HCT116 (cell line): ENCODE measurements at regions not wholly inside any gene's neighbourhood (a gene's known extent, or its start where the extent isn't known, plus 50 kb on each side); places are given as distances from the start of the nearest gene placed in this dataset.

Source experiments
- ATAC-seq: fragments of 200-7000 bp; cut with Tn5 transposase; 2 replicates; pipeline ENCODE4 v1.9.1; 2020; ENCODE audit warnings: mild to moderate bottlenecking, moderate library complexity
- BruUV-seq: library from RNA; stranded (reverse); fragments of 400-500 nt; replicated peaks from 2 replicates; lab custom pipeline; 2021; lab: Mats Ljungman, UMichigan
- CTCF ChIA-PET: fragments of 300-600 bp; sonication (Branson Sonifier 250); formaldehyde crosslinking; loops from one replicate; lab custom pipeline; 2021; ENCODE audit warnings: antibody characterized with exemption; lab: Charles Lee
- POLR2A ChIA-PET: fragments of 300-600, 350-600 bp; sonication (Branson Sonifier 250); formaldehyde crosslinking; loops from one replicate; lab custom pipeline; 2021; ENCODE audit warnings: antibody characterized with exemption; lab: Charles Lee
- RAD21 ChIA-PET, 2 experiments: fragments of 300-600 bp; sonication (Branson Sonifier 250); formaldehyde crosslinking; loops; one replicate each; lab custom pipeline; 2023; ENCODE audit warnings: low total read pairs in 2 of 2; ENCODE audit not compliant: uncharacterized antibody in 2 of 2, unreplicated experiment in 2 of 2, low non-redundant PET in 1 of 2; lab: Charles Lee
- DNase-seq: peaks from one replicate; pipeline ENCODE4 v3.0.0-alpha.2; 2010; ENCODE audit warnings: low read depth, low spot score
- H2AFZ ChIP-seq: fragments of 200-600 bp; shearing (Covaris generic), sonication (generic); 2 replicates; pipeline ENCODE4 v1.6.1; 2017; ENCODE audit warnings: low read depth, mixed run types, mixed read lengths, antibody characterized with exemption, low read length; ENCODE audit not compliant: poor library complexity, severe bottlenecking
- H3K27ac ChIP-seq: 2 replicates; pipeline ENCODE4 v1.5.1; 2012; ENCODE audit warnings: low read depth, low read length
- H3K27me3 ChIP-seq: fragments of 200-600 bp; sonication (generic); 2 replicates; pipeline ENCODE4 v1.6.1; 2016; ENCODE audit warnings: mixed run types, low read length, mixed read lengths; ENCODE audit not compliant: insufficient read depth
- H3K36me3 ChIP-seq, 2 experiments: fragments of 200-500 bp in 1 of 2; fragments of 200-600 bp in 1 of 2; sonication (Bioruptor generic) in 1 of 2; sonication (generic) in 1 of 2; 2 replicates each; pipeline versions ENCODE4 v1.5.1 to v1.6.1; 2014 to 2016; ENCODE audit warnings: low read length in 2 of 2, inconsistent platforms in 1 of 2, mixed read lengths in 1 of 2, mixed run types in 1 of 2; ENCODE audit not compliant: insufficient read depth in 2 of 2, control insufficient read depth in 1 of 2
- H3K4me1 ChIP-seq, 2 experiments: fragments of 200-600 bp in 1 of 2; sonication (generic) in 1 of 2; 2 replicates each; pipeline versions ENCODE4 v1.5.1 to v1.6.1; 2012 to 2017; ENCODE audit warnings: low read length in 2 of 2, inconsistent platforms in 1 of 2, mild to moderate bottlenecking in 1 of 2, mixed read lengths in 1 of 2, mixed run types in 1 of 2, moderate library complexity in 1 of 2; ENCODE audit not compliant: insufficient read depth in 2 of 2, control insufficient read depth in 1 of 2
- H3K4me2 ChIP-seq: fragments of 200-600 bp; sonication (generic); 2 replicates; pipeline ENCODE4 v1.6.1; 2017; ENCODE audit warnings: mixed run types, low read length, mixed read lengths
- H3K4me3 ChIP-seq, 2 experiments: fragments of 200-600 bp in 1 of 2; sonication (generic) in 1 of 2; replicated peaks in 1 of 2; 2 replicates each; pipeline ENCODE4 v1.5.1; 2011 to 2016; ENCODE audit warnings: low read length in 2 of 2, control low read depth in 1 of 2, low read depth in 1 of 2, mild to moderate bottlenecking in 1 of 2, mixed read lengths in 1 of 2, mixed run types in 1 of 2
- H3K79me2 ChIP-seq: fragments of 200-600 bp; sonication (generic); 2 replicates; pipeline ENCODE4 v1.6.1; 2017; ENCODE audit warnings: mild to moderate bottlenecking, mixed run types, low read length, moderate library complexity, mixed read lengths; ENCODE audit not compliant: insufficient read depth
- H3K9ac ChIP-seq: fragments of 200-600 bp; sonication (generic); 2 replicates; pipeline ENCODE4 v1.6.1; 2016; ENCODE audit warnings: low read length, mixed read lengths
- H3K9me2 ChIP-seq: fragments of 200-600 bp; sonication (generic), shearing (Covaris generic); 2 replicates; pipeline ENCODE4 v1.6.1; 2017; ENCODE audit warnings: mixed run types, mild to moderate bottlenecking, moderate library complexity; ENCODE audit not compliant: insufficient read depth
- H3K9me3 ChIP-seq, 2 experiments: fragments of 200-500 bp in 1 of 2; fragments of 200-600 bp in 1 of 2; sonication (Bioruptor generic) in 1 of 2; sonication (generic) in 1 of 2; 2 replicates each; pipeline ENCODE4 v1.6.1; 2014 to 2017; ENCODE audit warnings: low read length in 2 of 2, mixed read lengths in 2 of 2, inconsistent platforms in 1 of 2, low read depth in 1 of 2, mild to moderate bottlenecking in 1 of 2, mixed run types in 1 of 2, moderate library complexity in 1 of 2; ENCODE audit not compliant: control insufficient read depth in 1 of 2, insufficient read depth in 1 of 2
- H4K20me1 ChIP-seq: fragments of 200-600 bp; sonication (generic), shearing (Covaris generic); 2 replicates; pipeline ENCODE4 v1.6.1; 2017; ENCODE audit warnings: mixed run types, mild to moderate bottlenecking, moderate library complexity; ENCODE audit not compliant: insufficient read depth
- CBX3 ChIP-seq: IDR thresholded peaks from 2 replicates; pipeline ENCODE4 v1.6.1; 2012; ENCODE audit warnings: low read depth
- EGR1 ChIP-seq: IDR thresholded peaks from 2 replicates; pipeline ENCODE4 v1.6.1; 2012; ENCODE audit warnings: low read depth
- ELF1 ChIP-seq: IDR thresholded peaks from 2 replicates; pipeline ENCODE4 v1.6.1; 2012; ENCODE audit warnings: low read depth, borderline replicate concordance
- EZH2 ChIP-seq: fragments of 200-600 bp; sonication (generic); IDR thresholded peaks from 2 replicates; pipeline ENCODE4 v1.6.1; 2017; ENCODE audit warnings: antibody characterized with exemption, mixed run types
- POLR2A ChIP-seq: IDR thresholded peaks from 2 replicates; pipeline ENCODE4 v1.7.0; 2011; ENCODE audit warnings: borderline replicate concordance; ENCODE audit not compliant: insufficient read depth, insufficient read length; ENCODE audit errors: extremely low read depth
- POLR2AphosphoS5 ChIP-seq: IDR thresholded peaks from 2 replicates; pipeline ENCODE4 v1.6.1; 2011; ENCODE audit warnings: mild to moderate bottlenecking, low read depth, low read length, moderate library complexity
- SP1 ChIP-seq: IDR thresholded peaks from 2 replicates; pipeline ENCODE4 v1.6.1; 2012; ENCODE audit warnings: low read depth
- SRF ChIP-seq: IDR thresholded peaks from 2 replicates; pipeline ENCODE4 v1.6.1; 2012; ENCODE audit warnings: low read depth
- TCF7L2 ChIP-seq: IDR thresholded peaks from 2 replicates; pipeline ENCODE4 v1.7.0; 2011; ENCODE audit warnings: borderline replicate concordance, inconsistent platforms; ENCODE audit not compliant: insufficient read depth, insufficient read length; ENCODE audit errors: extremely low read depth
- YY1 ChIP-seq: IDR thresholded peaks from 2 replicates; pipeline ENCODE4 v1.6.1; 2011; ENCODE audit warnings: low read length, low read depth, moderate library complexity, mild to moderate bottlenecking; ENCODE audit not compliant: insufficient replicate concordance; ENCODE audit errors: extremely low read depth
- ZBTB33 ChIP-seq: IDR thresholded peaks from 2 replicates; pipeline ENCODE4 v1.6.1; 2011; ENCODE audit warnings: mild to moderate bottlenecking, low read length, moderate library complexity; ENCODE audit not compliant: insufficient replicate concordance; ENCODE audit errors: extremely low read depth
- intact Hi-C: fragments of 100-400 bp; cut with micrococcal nuclease; formaldehyde crosslinking; loops from 2 replicates; pipeline ENCODE4 v1.10.0; 2022

- CTCF ChIA-PET: no interaction called here
- Histone ChIP-seq H3K9me3 (no peaks in the 10 kb centered on the region), H3K36me3 (no peaks in the 10 kb centered on the region), H4K20me1 (no peaks in the 10 kb centered on the region)
- no TSS peak for BruUV-seq
- TF ChIP-seq EGR1 (no peak), ZBTB33 (no peak), CBX3 (no peak), TCF7L2 (no peak), YY1 (no peak), EZH2 (no peak), POLR2A (no peak), POLR2AphosphoS5 (no peak), SP1 (no peak), ELF1 (no peak), SRF (no peak)
- TF ChIP-seq, all 23 proteins: peak for 0
- no peak overlapping the region for H3K4me3 ChIP-seq
- ChIA-PET RAD21 (no interaction called here), POLR2A (no interaction called here)
- H3K79me2 ChIP-seq: no peaks in the 10 kb centered on the region
- no peak overlapping the region for H3K27ac ChIP-seq
- DNase-seq: no peak
- H3K4me2 ChIP-seq: no peak overlapping the region
- H3K4me1 ChIP-seq: no peaks in the 10 kb centered on the region
- no peak overlapping the region for H3K9ac ChIP-seq
- no peak for ATAC-seq
- H3K27me3 ChIP-seq: no peaks in the 10 kb centered on the region
- H2AFZ ChIP-seq: no peak overlapping the region
- no peaks in the 10 kb centered on the region for H3K9me2 ChIP-seq
- intact Hi-C loops: no loop called here
Measured at GRCh38 chr13:68009546-68009945, 779.4 kb upstream of the PCDH9 start.
